Nucleus accumbens (tissue), 56 donors: ENCODE measurements at regions not wholly inside any gene's neighbourhood (a gene's known extent, or its start where the extent isn't known, plus 50 kb on each side); places are given as distances from the start of the nearest gene placed in this dataset.

Experiments used
- DNase-seq, 56 donors: peaks; one replicate each; lab custom pipeline; 2025; lab: John Stamatoyannopoulos, UW

- DNase-seq = no peak
Measured at GRCh38 chr9:87428659-87429058, 69.0 kb upstream of the DAPK1 start.

- DNase-seq = no peak
Measured at GRCh38 chr9:87431837-87432236, 65.8 kb upstream of the DAPK1 start.

- no peak for DNase-seq
Measured at GRCh38 chr9:87433853-87434252, 63.8 kb upstream of the DAPK1 start.

GRCh38 chr9:87434366-87434765 is 63.3 kb upstream of the DAPK1 start:
- no peak for DNase-seq

GRCh38 chr9:87435189-87435880 is 62.3 kb upstream of the DAPK1 start:
- no peak for DNase-seq

GRCh38 chr9:87436716-87437115 is 61.0 kb upstream of the DAPK1 start:
- no peak for DNase-seq

GRCh38 chr9:87437966-87438365 is 59.7 kb upstream of the DAPK1 start:
- DNase-seq = no peak

GRCh38 chr9:87441251-87441650 is 56.4 kb upstream of the DAPK1 start:
- no peak for DNase-seq

GRCh38 chr9:87442451-87442850 is 55.2 kb upstream of the DAPK1 start:
- no peak for DNase-seq

GRCh38 chr9:87443006-87443405 is 54.7 kb upstream of the DAPK1 start:
- no peak for DNase-seq

GRCh38 chr9:87443461-87443860 is 54.2 kb upstream of the DAPK1 start:
- no peak for DNase-seq

GRCh38 chr9:87445646-87446045 is 52.0 kb upstream of the DAPK1 start:
- peak in 40 of 56 donors; percentile 0 to 67 (median 24) for DNase-seq

GRCh38 chr9:87446527-87446926 is 51.1 kb upstream of the DAPK1 start:
- DNase-seq = no peak

GRCh38 chr9:87447547-87448432 is 49.9 kb upstream of the DAPK1 start:
- DNase-seq = no peak
